GM20000 (cell line): ENCODE measurements at regions not wholly inside any gene's neighbourhood (a gene's known extent, or its start where the extent isn't known, plus 50 kb on each side); places are given as distances from the start of the nearest gene placed in this dataset.
A peak's percentile ranks its signal among the peaks of the same experiment; 100 is the strongest.

Source experiments
- DNase-seq: peaks from one replicate; pipeline ENCODE4 v3.0.0; 2012; ENCODE audit warnings: low spot score
- TF ChIP-seq, protein P1 (sequence below): IDR thresholded peaks from 2 replicates; pipeline ENCODE4 v1.5.1; 2012; ENCODE audit warnings: mild to moderate bottlenecking, control low read depth; ENCODE audit errors: extremely low read depth, missing control alignments

- TF ChIP-seq, protein P1, sequence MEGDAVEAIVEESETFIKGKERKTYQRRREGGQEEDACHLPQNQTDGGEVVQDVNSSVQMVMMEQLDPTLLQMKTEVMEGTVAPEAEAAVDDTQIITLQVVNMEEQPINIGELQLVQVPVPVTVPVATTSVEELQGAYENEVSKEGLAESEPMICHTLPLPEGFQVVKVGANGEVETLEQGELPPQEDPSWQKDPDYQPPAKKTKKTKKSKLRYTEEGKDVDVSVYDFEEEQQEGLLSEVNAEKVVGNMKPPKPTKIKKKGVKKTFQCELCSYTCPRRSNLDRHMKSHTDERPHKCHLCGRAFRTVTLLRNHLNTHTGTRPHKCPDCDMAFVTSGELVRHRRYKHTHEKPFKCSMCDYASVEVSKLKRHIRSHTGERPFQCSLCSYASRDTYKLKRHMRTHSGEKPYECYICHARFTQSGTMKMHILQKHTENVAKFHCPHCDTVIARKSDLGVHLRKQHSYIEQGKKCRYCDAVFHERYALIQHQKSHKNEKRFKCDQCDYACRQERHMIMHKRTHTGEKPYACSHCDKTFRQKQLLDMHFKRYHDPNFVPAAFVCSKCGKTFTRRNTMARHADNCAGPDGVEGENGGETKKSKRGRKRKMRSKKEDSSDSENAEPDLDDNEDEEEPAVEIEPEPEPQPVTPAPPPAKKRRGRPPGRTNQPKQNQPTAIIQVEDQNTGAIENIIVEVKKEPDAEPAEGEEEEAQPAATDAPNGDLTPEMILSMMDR: no peak
- peak; percentile 36 for DNase-seq
Observed at GRCh38 chr7:101733713-101734475, 83.5 kb upstream of the CUX1 start.

DNA sequence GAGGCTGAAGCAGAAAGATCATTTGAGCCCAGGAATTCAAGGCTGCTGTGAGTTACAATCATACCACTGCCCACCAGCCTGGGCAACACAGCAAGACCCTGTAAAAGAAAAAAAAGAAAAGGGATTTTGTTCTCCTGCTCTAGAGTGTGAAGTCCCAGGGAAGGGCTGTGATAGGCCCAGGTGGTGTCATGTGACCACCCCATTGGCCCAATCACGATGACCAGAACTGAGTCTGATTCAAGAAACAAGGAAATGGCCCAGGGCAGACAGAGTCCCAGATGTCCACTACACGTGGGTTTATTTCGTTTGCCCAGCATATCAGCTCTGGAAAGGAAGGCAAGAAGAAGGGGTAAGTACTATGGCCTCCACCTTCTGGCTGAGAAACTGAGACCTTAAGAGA lies 81.3 kb upstream of the CUX1 start:
- DNase-seq: no peak
- TF ChIP-seq, protein P1: no peak

DNA sequence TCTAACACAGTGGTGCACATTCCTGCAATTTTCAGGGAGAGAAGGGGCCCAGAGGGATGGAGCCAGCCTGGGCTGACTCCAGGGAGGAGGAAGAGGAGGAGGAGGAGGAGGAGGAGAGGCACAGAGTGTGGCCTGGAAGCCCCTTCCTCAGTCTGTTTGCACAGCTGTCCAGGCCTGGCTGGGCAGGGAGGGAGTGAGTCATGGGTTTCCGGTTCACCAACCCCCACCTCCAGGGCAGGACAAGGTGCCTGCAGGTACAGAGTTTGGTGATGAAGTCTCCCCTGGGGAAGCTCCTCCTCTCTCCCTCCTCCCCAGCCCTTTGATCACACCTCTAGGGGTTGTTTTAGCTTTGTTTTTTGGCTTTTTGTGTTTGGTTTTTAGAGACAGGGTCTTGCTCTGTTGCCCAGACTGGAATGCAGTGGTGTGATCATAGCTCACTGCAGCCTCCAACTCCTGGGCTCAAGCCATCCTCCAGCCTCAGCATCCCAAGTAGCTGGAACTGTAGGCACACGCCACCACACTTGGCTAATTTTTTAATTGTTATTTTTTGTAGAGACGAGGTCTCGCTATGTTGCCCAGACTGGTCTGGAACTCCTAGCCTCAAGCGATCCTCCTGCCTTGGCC lies 77.5 kb upstream of the CUX1 start:
- DNase-seq: no peak
- TF ChIP-seq, protein P1: no peak

DNA sequence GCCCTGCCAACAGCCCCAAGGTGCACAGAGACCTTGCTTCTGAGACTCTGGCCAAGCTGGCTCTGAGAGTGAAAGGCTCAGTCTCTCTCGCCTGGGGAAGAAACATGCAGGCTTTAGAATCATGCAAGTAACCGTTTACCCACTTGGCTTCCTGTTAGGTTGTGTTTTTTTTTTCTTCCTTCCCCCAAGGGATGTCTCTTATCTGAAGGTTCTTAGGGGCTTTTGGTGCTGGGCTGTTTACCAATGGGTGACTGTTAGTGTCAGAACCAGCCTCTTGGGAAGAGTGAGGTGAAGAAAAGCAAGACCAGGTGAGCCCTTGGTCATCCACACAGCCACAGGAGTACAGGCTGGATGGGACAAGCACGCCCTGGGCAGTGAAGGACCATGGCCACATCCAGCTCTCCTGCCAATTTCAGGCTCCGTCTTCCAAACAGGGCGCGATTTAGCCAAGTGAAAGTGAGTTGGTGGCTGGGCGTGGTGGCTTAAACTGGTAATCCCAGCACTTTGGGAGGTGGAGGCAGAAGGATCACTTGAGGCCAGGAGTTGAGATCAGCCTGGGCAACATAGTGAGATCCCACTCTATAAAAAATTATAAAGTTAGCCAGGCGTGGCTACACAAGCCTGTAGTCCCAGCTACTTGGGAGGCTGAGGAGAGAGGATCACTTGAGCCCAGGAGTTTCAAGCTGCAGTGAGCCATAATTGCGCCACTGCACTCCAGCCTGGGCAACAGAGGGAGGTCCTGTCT lies 76.3 kb upstream of the CUX1 start:
- TF ChIP-seq, protein P1: no peak
- DNase-seq: peak; percentile 78

GRCh38 chr7:101743241-101743994 lies 74.0 kb upstream of the CUX1 start:
- peak; percentile 81 for DNase-seq
- TF ChIP-seq, protein P1: peak; percentile 37

DNA sequence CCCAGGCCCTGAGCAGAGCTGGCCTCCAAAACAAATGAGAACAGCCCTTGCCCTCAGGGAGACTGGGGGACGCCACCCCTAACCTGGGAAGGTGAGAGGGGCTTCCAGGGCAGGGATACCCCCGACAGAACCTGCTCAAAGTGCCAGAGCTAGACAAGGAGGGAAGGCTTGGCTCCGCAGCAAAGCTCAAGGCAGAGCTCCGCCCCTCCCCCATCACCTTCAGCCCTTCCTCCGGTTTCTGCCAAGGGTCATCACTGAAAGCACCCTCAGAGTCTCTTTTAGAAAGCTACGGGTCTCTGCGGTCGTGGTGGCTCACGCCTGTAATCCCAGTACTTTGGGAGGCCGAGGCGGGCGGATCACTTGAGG lies 73.4 kb upstream of the CUX1 start:
- TF ChIP-seq, protein P1: no peak
- peak; percentile 60 for DNase-seq
